HG03565 (cell line): ENCODE measurements at regions not wholly inside any gene's neighbourhood (a gene's known extent, or its start where the extent isn't known, plus 50 kb on each side); places are given as distances from the start of the nearest gene placed in this dataset.

Experiments used
- ATAC-seq: cut with Tn5 transposase; IDR thresholded peaks from one replicate; pipeline ENCODE4 v1.9.1; 2021; ENCODE audit warnings: mild to moderate bottlenecking, moderate library complexity; ENCODE audit not compliant: unreplicated experiment

DNA sequence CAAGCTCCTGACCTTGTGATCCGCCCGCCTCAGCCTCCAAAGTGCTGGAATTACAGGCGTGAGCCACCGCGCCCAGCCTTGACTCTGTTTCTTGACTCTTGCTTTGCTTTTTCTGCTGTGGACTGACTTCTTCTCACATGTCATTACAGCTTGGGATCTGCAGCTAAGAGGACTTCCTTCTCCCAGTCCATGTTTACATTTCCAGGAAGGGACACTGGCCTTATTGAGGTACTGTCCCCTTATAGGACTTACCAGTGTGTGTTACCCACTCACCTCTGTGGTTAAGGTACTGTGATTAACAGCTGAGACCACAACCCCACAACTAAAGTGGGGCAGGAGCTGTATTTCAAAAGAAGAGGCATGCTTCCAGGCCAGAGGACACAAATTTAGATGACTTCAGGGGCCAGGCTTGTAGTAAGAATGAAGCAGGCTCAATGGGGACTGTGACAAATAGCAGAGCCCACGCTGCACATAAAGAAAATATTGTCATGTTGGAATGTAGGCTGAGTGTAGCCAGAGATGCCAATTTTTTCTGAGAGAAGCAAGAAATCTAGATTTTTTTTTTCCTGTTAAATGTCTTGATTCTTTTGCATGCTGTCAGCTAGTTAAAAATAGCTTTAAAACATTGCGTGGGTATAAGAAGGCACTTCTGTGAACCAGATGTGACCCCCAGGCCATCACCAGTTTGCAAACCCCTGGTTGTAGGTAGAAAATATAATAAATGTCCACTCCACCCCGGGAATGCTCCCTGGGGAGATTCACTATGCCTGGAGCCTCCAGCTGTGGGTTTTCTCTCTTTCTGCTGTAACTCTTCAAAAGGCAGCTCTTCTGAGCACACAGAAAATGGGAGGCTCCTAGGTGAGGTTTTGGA, 75.0 kb downstream of the PTPDC1 start:
- no peak for ATAC-seq

DNA sequence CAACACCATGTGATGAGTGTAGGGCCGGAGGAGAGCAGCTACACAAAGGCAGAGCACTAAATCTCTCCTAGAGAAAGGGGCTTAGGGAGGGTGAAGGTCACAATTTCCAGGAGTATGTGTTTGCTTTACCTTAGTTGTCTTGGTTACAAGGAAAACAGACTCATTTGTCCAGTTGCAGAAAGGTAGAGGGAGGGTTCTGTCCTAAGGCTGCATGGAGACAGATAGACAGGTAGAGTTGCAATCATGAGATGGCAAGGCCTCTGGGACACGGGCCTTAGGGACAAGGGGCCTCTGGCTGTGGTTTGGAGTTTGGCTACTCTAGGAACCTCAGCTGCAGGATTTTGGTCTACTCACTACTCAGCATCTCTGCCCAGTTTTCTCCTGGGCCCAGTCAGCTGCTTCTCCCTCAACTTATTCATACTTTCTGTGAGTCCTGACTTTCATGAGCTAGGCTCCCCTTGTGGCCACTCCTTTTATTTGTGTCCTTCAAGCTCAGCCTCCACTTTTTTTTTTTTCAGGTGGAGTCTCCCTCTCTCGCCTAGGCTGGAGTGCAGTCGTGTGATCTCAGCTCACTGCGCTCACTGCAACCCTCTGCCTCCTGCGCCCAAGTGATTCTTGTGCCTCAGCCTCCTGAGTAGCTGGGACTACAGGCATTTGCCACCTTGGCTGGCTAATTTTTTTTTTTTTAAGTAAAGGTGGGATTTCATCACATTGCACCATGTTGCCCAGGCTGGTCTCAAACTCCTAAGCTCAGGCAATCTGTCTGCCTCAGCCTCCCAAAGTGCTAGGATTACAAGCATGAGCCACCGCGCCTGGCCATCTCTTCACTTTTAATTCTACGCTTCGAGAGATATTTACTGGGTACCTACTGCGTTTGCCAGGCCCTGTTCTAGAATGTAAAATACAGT, 76.6 kb downstream of the PTPDC1 start:
- no peak for ATAC-seq

DNA sequence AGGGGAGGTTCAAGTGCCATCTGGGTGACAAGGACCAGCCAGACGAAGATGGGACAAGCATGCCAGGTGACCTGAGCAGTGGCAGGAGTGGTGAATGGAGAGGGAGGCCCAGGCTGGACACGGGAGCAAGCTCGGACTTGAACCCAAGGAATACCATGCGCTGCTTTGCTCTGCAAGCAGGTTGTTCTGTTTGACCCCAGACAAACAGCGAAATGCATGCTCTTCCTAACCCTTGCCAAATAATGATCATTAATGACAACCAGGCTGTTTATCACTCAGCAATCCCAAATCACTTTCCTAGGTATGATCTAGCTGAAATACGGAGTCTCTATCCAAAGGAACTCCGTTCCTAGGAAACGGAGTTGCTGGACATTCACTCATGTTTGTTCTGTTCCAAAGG, 77.4 kb downstream of the PTPDC1 start:
- no peak for ATAC-seq

DNA sequence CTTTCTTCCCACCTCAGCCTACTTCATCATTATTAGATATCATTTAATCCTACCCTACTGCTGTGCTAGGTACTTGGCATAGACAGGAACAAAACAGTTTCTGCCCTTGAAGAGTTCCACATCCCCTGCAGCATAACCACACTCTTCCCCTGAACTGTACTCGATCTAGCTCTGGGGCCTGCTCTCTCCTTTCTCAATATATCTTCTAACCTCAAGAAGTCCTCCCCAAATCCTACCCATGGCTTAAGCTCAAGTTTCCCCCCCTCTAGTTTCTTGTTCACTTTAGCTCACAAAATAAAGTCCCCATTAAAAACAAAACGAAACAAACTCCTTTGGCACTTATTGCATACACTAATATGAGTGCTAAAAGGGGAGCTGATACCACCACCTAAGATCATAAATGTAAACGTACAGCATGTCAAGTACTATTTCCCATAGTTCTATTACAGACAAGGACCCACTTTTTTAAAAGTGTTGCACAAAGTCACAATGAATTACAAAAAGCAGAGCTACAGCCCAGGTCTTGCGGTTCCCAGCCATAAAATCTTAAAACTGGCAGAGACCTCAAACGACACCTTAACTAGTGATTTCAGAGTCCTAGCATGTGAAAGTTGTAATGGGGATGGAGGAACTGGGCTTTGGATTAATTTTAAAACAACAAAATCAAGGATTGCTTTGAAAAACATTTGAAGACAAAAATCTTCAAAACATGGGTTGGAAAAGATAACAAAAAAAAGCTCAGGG, 80.7 kb downstream of the PTPDC1 start:
- no peak for ATAC-seq

DNA sequence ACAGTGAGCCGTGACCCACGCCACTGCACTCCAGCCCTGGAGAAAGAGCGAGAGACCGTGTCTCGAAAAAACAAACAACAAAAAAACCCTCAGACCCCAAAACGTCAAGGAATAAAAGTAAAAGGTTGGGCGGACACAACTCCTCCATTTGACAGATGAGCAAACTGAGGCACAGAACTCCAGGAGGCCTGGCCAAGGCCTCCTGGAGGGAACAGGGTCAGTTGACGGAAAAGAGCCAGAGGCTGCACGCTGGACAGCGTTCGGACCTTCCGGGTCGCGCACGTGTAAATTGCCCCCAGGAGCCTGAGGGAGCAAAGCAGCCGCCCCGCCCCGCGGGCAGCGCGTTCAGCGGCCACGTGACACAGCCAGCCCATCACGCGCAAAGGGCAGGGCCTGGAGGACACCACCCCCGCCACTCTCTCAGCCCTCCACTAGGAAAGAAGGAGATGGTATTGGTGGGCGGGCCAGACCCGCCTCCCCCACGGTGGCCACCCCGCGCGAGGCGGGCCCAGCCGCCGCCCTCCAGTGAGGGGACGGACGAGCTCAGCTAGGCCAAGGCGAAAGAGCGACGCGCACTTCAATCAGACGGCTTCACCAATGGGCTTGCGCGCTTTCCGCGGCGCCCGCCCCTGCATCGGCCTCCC, 81.5 kb downstream of the PTPDC1 start:
- peak; percentile 84 for ATAC-seq

DNA sequence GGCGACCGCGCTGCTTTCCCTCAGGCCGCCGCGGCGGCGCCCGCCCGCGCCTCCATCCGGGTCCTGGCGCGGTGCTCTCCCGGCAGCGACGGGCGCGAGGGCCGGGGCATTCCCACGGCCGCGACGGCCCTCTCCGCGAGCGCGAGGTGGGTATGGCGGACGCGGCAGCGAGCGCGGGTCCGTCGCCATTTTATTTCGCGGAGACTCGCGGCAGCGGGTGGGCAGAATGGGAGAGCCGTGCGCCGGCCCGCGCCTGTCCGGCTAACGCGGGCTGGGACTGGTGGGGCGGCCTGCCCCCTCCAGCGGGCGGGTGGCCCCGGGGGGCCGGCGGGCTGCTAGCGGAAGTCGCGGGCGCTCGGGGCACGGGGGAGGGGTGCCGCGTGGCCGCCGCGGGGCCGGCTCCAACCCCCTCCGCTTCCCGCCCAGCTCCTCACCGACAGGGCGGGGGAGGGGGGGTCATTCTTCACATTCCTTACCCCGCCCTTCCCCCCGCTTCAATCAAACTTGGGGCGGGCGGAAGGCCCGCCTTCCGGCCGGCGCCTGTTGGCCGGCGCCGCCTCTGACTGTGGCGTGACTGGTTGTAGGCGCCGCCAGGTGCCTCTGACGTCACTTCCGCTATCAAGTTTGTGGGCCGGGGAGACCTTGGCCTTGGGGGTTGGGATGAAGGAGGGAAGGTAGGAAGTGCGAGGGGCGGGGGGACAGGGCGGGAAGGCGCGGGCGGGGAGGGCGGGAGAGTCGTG, 82.1 kb downstream of the PTPDC1 start:
- peak; percentile 42 for ATAC-seq

DNA sequence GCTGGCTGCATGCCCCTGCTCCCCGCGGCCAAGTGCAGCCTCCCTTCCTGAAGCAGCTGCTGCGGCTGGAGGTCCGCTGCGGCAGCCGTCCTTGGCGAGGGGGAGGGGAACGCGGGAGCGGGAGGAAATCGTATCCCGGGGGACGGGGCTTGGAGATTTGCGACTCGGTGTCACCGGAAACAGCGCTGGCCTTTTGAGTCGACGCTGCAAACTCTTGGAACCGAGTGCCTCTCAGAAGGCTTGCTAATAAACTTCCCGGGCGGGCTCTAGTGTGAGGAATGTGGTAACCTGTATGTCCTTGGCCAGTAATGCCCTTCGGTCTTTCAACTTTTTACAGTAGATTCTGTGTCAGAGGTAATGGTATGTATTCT, 82.7 kb downstream of the PTPDC1 start:
- no peak for ATAC-seq

DNA sequence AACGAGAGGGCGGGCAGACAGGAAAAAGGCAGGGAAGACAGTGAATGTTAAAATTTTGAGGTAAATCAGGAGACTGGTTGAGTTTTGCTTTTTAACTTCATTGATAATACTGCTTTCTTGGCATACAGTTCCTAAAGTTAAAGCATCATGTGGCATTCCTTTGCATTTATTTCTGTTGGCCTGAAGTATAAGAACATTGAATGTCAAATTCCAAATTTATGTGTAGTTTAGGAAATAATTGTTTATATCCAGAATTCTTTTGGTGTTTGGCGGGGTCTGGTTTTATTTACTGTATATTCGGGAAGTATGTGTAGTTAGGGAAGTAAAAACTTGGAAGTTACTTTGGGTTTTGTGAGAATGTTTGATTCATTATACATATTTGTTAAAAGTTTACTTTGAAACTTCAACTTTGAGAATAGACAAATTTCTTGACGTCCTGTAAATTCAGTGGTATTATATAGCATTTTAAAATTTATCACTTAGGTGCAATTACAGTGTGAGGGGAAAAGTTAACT, 83.2 kb downstream of the PTPDC1 start:
- ATAC-seq = no peak

DNA sequence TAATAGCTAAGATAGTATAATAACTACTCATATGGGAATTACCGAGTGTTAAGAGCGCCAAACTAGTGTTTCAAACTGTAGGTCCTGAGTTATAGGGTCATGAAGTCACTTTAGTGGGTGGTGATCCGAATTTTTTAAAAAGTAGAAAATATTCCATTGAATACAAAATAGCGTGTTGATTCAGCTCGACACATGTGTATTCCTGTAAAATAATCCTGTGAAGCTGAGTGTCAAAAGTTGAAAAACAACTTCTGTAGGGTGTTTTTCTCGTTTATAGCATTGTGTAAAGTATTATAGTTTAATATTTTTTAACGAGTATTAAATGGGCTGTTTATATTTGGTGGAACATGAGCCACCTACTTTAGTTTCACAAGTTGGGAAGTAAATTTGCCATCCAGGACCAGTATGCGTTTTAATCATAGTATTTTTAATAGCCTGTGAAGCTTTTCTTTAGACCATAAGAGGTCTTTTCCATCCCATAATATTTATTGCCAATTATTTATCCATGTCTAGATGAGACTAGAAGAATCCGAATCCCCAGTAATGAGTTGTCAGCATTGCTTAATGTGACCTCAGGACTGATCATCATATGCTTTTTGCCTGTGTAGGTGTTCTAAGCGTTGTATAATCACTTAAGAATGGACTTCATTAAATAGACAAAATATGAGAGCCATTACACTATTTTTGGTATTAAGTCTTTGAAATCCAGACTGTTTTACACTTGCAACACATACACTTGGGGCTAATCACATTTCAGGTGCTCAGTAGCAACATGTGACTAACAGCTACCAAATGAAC, 84.1 kb downstream of the PTPDC1 start:
- ATAC-seq = no peak

DNA sequence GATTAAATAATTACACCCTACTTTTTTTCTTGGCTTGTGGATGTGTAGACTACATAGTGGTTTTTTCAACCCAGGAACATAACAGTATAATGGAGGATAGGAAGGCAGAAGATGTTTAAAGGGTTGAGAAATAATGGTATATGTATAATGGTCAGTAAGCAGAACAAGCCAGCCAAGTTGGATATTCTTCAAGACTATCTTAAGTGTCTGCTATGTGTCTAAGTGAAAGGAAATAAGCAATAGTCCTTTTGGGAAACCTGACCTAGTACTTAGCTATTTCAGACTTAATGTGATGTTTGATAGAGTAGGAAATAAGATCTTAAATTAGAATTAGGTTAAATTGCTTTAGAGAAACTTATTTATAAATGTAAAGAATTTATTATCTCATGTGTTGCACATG, 85.7 kb downstream of the PTPDC1 start:
- no peak for ATAC-seq

DNA sequence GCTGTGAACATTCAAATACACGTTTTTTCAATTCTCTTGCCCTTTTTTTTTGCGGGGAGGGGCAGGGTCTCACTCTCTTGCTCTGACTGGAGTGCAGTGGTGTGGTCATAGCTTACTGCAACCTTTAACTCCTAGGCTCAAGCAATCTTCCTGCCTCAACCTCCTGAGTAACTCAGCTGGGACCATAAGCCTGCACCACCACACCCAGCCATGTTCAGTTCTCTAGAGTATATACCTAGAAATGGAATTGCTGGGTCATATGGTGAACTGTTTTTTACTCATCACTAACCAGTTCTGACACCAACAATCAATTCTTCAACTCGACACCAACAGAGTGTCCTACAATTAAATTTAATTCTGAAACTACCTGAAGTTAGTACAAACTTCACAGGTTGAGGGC, 85.5 kb upstream of the ZNF169 start:
- no peak for ATAC-seq

DNA sequence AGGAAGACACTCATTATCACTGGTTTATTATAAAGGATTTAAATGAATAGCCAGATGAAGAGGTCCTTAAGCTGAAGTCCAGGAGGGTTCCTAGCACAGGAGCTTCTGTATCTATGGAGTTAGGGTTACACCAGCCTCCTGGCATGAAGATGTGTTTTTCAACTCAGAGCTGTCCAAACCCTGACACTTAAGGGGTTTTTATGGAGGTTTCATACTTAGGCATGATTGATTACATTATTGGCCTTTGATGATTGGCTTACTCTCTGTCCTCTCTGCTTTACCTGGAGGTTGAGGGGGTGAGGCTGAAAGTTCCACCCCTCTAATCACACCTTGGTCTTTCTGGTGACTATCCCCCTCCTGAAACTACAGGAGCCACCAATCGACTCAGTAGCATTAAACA, 84.9 kb upstream of the ZNF169 start:
- no peak for ATAC-seq

DNA sequence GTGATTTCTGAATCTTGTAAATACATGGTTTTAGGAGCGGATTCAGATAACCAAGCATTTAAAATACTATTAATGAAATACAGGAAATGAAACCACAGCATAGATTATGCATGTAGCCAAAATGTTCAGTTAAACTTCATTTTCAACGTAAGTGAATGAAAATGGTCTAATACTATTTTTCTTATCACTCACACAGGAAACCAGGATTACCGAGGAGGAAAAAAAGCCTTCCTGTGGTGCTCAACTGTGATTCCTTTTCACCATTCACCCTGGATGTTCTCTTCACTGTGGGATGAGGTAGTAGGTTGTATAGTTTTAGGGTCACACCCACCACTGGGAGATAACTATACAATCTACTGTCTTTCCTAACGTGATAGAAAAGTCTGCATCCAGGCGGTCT, 83.4 kb upstream of the ZNF169 start:
- ATAC-seq = no peak

DNA sequence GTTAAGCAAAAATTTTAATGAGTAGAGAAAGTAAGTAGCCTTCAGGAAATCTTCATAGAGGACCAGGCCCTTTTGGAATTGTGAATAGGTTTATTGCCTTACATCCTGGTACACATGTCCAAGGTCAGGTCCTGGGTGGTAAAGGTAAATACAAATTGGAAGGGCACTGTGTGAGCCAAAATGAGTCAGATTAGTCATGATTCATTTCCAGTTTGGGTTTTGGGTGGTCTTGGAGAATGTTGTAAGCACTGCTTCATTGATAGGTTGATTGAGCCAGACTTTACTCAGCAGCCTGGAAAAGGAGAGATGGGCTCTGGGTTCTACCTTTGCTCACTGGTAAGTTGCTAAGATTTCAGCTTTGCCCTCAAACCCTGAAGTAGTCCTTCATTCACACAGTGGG, 82.5 kb upstream of the ZNF169 start:
- no peak for ATAC-seq

DNA sequence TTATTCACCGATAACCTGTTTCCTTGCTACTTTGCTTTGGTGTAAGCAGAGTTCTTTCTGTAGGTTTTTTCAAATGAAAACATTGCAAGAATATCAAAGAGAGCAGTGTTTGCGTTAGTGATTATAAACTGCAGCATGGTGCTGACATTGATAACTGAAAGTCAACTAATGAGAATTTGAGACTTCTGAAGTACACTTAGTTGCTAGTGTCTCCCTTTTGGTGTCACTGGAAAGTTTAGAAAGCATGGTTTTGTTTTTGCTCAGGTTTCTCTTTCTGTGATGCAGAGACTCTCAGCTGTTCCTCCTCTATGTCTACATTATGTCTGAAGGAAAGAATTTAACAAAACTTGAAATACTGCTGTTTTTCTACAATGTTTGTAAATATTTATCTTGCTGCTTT, 80.2 kb upstream of the ZNF169 start:
- ATAC-seq = peak; percentile 32

DNA sequence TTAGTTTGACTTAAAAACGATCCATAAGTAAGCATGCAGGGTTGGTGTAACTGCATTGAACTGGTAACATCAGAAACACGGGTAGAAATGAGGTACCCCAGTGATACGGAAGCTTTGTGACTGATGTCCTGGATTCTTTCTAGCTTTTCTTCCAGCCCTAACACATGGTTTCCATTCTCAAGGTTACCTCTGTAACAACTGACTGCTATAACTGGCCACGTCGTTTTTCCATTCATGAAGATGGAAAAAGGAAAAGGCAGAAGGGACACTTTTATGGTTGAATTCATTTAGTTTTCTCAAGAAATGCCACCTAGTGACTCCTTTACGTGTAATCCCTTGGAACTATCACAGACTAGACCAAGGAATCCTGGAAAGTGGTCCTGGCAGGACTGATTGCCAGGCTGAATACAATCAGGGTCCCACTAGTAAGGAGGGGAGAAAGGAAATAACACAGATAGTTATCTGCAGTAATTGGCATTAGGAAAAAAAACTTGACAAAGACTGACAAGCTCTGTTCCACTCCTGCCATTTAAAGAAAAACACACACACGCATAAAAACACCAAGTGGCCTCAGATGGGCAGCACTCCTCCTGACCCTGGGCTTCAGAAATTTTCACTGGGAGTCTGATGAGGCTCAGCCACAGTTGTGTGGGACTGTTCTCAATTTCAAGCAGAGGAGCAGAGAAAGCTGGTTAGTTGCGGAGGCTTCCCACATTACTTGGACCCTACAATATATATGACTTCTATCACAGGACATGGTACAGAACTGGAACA, 77.5 kb upstream of the ZNF169 start:
- ATAC-seq = no peak

DNA sequence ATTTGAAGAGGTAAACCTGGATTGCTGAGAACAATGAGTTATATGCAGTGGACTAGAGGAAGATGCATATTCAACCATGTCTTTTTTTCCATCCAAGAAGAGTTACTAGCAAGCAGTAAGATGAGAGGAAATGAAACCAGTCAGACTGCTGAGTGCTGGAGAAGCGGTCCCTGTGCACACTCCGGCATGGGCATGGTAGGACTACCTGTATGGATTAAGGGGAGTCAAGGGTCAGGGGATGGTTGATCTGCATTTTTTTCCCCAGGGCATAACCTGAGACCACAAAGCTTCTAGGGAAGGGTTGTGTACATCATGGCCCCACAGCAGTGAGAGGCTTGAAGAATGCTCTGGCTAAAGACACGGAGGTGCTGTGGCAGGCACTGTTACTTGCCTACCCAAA, 76.6 kb upstream of the ZNF169 start:
- no peak for ATAC-seq

DNA sequence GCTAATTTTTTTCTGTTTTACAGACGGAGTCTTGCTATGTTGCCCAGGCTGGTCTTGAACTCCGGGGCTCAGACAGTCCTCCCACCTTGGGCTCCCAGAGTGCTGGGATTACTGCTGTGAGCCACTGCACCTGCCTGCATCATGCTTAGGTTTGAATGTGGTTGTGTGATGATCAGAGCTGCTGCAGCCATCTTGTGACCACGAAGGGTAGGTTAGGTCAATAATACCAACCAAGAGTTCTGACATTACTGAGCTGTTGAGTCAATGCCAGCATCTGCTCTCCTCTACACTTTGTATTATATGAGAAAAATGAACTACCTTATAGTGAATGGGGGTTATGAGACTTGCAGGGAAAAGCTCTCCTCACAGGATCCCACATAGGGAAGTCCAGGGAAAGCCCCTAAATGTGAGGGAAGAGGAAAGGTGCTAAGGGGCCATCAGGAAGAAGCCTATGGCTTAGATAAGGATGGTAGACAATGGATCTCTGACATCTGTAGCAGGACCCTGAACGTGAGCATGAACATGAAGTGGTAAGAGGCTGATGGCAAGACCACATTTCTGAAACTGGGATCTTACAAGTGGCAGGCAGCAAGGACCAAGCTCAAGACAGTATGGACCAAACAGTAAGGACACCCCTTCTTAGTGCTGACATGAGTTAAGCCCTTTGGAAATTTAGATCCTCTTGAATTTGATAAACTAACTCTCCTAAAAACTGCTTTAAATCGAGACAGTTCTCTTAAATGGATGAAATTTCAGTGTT, 75.7 kb upstream of the ZNF169 start:
- ATAC-seq = no peak
